H9 (cell line): ENCODE measurements at regions not wholly inside any gene's neighbourhood (a gene's known extent, or its start where the extent isn't known, plus 50 kb on each side); places are given as distances from the start of the nearest gene placed in this dataset.

Experiments
- DNase-seq: peaks from one replicate; pipeline ENCODE4 v3.0.0-alpha.2; 2017
- H2AFZ ChIP-seq: one replicate; pipeline ENCODE4 v1.6.1; 2013; ENCODE audit warnings: mild to moderate bottlenecking, low read length, control low read depth, moderate library complexity
- H2AK5ac ChIP-seq: 2 replicates; pipeline ENCODE4 v1.6.1; 2013; ENCODE audit warnings: low read length, control low read depth, mixed read lengths; ENCODE audit not compliant: insufficient read length
- H2BK120ac ChIP-seq: one replicate; pipeline ENCODE4 v1.6.1; 2013; ENCODE audit warnings: low read depth, mild to moderate bottlenecking, low read length, control low read depth, inconsistent platforms; ENCODE audit not compliant: poor library complexity, severe bottlenecking
- H2BK12ac ChIP-seq: 2 replicates; pipeline ENCODE4 v1.6.1; 2013; ENCODE audit warnings: low read length, control low read depth, mixed read lengths, low read depth; ENCODE audit not compliant: insufficient read length
- H2BK15ac ChIP-seq: 2 replicates; pipeline ENCODE4 v1.6.1; 2013; ENCODE audit warnings: low read depth, low read length, control low read depth
- H2BK20ac ChIP-seq: one replicate; pipeline ENCODE4 v1.6.1; 2013; ENCODE audit warnings: low read depth, mild to moderate bottlenecking, low read length, control low read depth, inconsistent platforms; ENCODE audit not compliant: poor library complexity, severe bottlenecking
- H2BK5ac ChIP-seq: 2 replicates; pipeline ENCODE4 v1.6.1; 2013; ENCODE audit warnings: low read length, control low read depth, mixed read lengths; ENCODE audit not compliant: insufficient read length
- H3K14ac ChIP-seq: 2 replicates; pipeline ENCODE4 v1.6.1; 2013; ENCODE audit warnings: low read length, control low read depth; ENCODE audit not compliant: insufficient read depth
- H3K18ac ChIP-seq: 2 replicates; pipeline ENCODE4 v1.6.1; 2013; ENCODE audit warnings: low read depth, mild to moderate bottlenecking, mixed read lengths, low read length, control low read depth; ENCODE audit not compliant: insufficient read length
- H3K23ac ChIP-seq: 2 replicates; pipeline ENCODE4 v1.6.1; 2013; ENCODE audit warnings: low read length, control low read depth, mixed read lengths, low read depth; ENCODE audit not compliant: insufficient read length
- H3K23me2 ChIP-seq: 2 replicates; pipeline ENCODE4 v1.6.1; 2013; ENCODE audit warnings: low read depth, mild to moderate bottlenecking, mixed read lengths, low read length, control low read depth; ENCODE audit not compliant: insufficient read length, poor library complexity, severe bottlenecking
- H3K27ac ChIP-seq: 2 replicates; pipeline ENCODE4 v1.5.1; 2013; ENCODE audit warnings: low read length, control low read depth, mixed read lengths, low read depth; ENCODE audit not compliant: insufficient read length
- H3K27me3 ChIP-seq: 2 replicates; pipeline ENCODE4 v1.6.1; 2013; ENCODE audit warnings: low read length, control low read depth, inconsistent platforms; ENCODE audit not compliant: insufficient read depth
- H3K4ac ChIP-seq: 2 replicates; pipeline ENCODE4 v1.6.1; 2013; ENCODE audit warnings: low read depth, mild to moderate bottlenecking, control low read depth, inconsistent platforms, low read length, moderate library complexity
- H3K4me1 ChIP-seq: 2 replicates; pipeline ENCODE4 v1.6.1; 2013; ENCODE audit warnings: low read length, control low read depth, inconsistent platforms; ENCODE audit not compliant: insufficient read depth
- H3K4me2 ChIP-seq: 2 replicates; pipeline ENCODE4 v1.6.1; 2013; ENCODE audit warnings: low read length, control low read depth, mixed read lengths; ENCODE audit not compliant: insufficient read length, insufficient read depth
- H3K56ac ChIP-seq: 2 replicates; pipeline ENCODE4 v1.6.1; 2013; ENCODE audit warnings: low read depth, mild to moderate bottlenecking, mixed read lengths, low read length, control low read depth; ENCODE audit not compliant: insufficient read length
- H3K79me1 ChIP-seq: 2 replicates; pipeline ENCODE4 v1.6.1; 2013; ENCODE audit warnings: low read depth, mild to moderate bottlenecking, moderate library complexity, low read length, control low read depth, inconsistent platforms; ENCODE audit not compliant: insufficient read depth, poor library complexity, severe bottlenecking
- H3K79me2 ChIP-seq: 2 replicates; pipeline ENCODE4 v1.6.1; 2013; ENCODE audit warnings: low read length, control low read depth, inconsistent platforms; ENCODE audit not compliant: insufficient read depth
- H3K9ac ChIP-seq: 2 replicates; pipeline ENCODE4 v1.6.1; 2013; ENCODE audit warnings: low read length, control low read depth, mixed read lengths; ENCODE audit not compliant: insufficient read length; ENCODE audit errors: extremely low read depth
- H3K9me3 ChIP-seq: one replicate; pipeline ENCODE4 v1.6.1; 2013; ENCODE audit warnings: low read depth, low read length, inconsistent platforms; ENCODE audit not compliant: control insufficient read depth
- H3T11ph ChIP-seq: one replicate; pipeline ENCODE4 v1.6.1; 2013; ENCODE audit warnings: mild to moderate bottlenecking, low read length, control low read depth, inconsistent platforms
- H4K20me1 ChIP-seq: one replicate; pipeline ENCODE4 v1.6.1; 2013; ENCODE audit not compliant: control insufficient read depth, insufficient read length, insufficient read depth
- H4K5ac ChIP-seq: 2 replicates; pipeline ENCODE4 v1.6.1; 2013; ENCODE audit warnings: low read depth, mild to moderate bottlenecking, mixed read lengths, low read length, control low read depth; ENCODE audit not compliant: insufficient read length
- H4K8ac ChIP-seq: replicated peaks from 2 replicates; pipeline ENCODE4 v1.6.1; 2013; ENCODE audit warnings: low read length, control low read depth, mixed read lengths, low read depth; ENCODE audit not compliant: insufficient read length
- H4K91ac ChIP-seq: 2 replicates; pipeline ENCODE4 v1.6.1; 2013; ENCODE audit warnings: low read depth, mild to moderate bottlenecking, moderate library complexity, mixed read lengths, low read length, control low read depth; ENCODE audit not compliant: insufficient read length
- H3K27ac Mint-ChIP-seq, 3 experiments: 2 replicates in 2 of 3; 3 replicates in 1 of 3; pipeline ENCODE4 v1.8.0; 2020 to 2021; ENCODE audit warnings: mixed read lengths in 3 of 3, mild to moderate bottlenecking in 1 of 3, moderate library complexity in 1 of 3
- H3K27me3 Mint-ChIP-seq: 2 replicates; pipeline ENCODE4 v1.8.0; 2021; ENCODE audit warnings: low read depth, mild to moderate bottlenecking, moderate library complexity, mixed read lengths
- H3K36me3 Mint-ChIP-seq, 3 experiments: 2 replicates in 2 of 3; 3 replicates in 1 of 3; pipeline ENCODE4 v1.8.0; 2020 to 2021; ENCODE audit warnings: low read depth in 3 of 3, mixed read lengths in 3 of 3; ENCODE audit not compliant: insufficient read depth in 1 of 3
- H3K4me1 Mint-ChIP-seq, 2 experiments: 2 replicates each; pipeline ENCODE4 v1.8.0; 2020; ENCODE audit warnings: mixed read lengths in 2 of 2
- H3K4me3 Mint-ChIP-seq, 2 experiments: 2 replicates in 1 of 2; 3 replicates in 1 of 2; pipeline ENCODE4 v1.8.0; 2020 to 2021; ENCODE audit warnings: mild to moderate bottlenecking in 2 of 2, mixed read lengths in 2 of 2, moderate library complexity in 1 of 2
- H3K9me3 Mint-ChIP-seq, 2 experiments: 2 replicates in 1 of 2; 3 replicates in 1 of 2; pipeline ENCODE4 v1.8.0; 2020; ENCODE audit warnings: mild to moderate bottlenecking in 2 of 2, mixed read lengths in 2 of 2, moderate library complexity in 1 of 2
- WGBS: extraction: QIAGEN DNeasy Blood & Tissue Kit; methylation state at CpG from one replicate; pipeline ENCODE4 v1.1.7; 2013; ENCODE audit warnings: missing lambda C conversion rate, low lambda C conversion rate, mixed read lengths; ENCODE audit not compliant: insufficient read length; ENCODE audit errors: extremely low coverage; 5-methylcytosine and 5-hydroxymethylcytosine counted together
- TF ChIP-seq, protein P1 (sequence below): fragments of 200-600 bp; sonication (generic); conservative IDR thresholded peaks from 3 replicates; pipeline ENCODE4 v1.8.0; 2021; ENCODE audit warnings: antibody characterized with exemption, mild to moderate bottlenecking

GRCh38 chr2:74076074-74076470 lies 71.6 kb downstream of the BOLA3 start:
- WGBS = no CpG with 5 or more reads among the region's 1 CpG
- Histone ChIP-seq H3K14ac (no peak overlapping the region), H2BK12ac (no peak overlapping the region), H4K91ac (no peak overlapping the region), H3K27ac (no peak overlapping the region), H3T11ph (no peak overlapping the region), H4K20me1 (no peaks in the 10 kb centered on the region), H4K5ac (no peak overlapping the region), H3K4me1 (no peaks in the 10 kb centered on the region), H3K27me3 (no peaks in the 10 kb centered on the region), H2AK5ac (no peak overlapping the region), H2BK15ac (no peak overlapping the region), H3K23me2 (no peaks in the 10 kb centered on the region), H2AFZ (no peak overlapping the region), H3K4me2 (no peak overlapping the region), H3K79me1 (no peaks in the 10 kb centered on the region), H2BK5ac (no peak overlapping the region), H3K9ac (no peak overlapping the region), H3K9me3 (no peaks in the 10 kb centered on the region), H3K18ac (no peak overlapping the region), H3K23ac (no peak overlapping the region), H3K56ac (no peak overlapping the region), H3K4ac (no peak overlapping the region), H2BK20ac (no peak overlapping the region), H4K8ac (no peak overlapping the region), H3K79me2 (no peaks in the 10 kb centered on the region), H2BK120ac (no peak overlapping the region)
- no peak for DNase-seq
- H3K27me3 Mint-ChIP-seq = no peaks in the 10 kb centered on the region
- 0 out of 7 replicates have a peak overlapping the region, but pooled peaks of 1 of the 3 experiments have one; percentile 2 for H3K27ac Mint-ChIP-seq
- peaks cover 0 to 3% of the 10 kb centered on the region in 2 experiments; a peak in 2 of 4 replicates for H3K4me1 Mint-ChIP-seq
- peaks cover 0 to 19% (median 13%) of the 10 kb centered on the region in 3 experiments; a peak in 5 of 7 replicates for H3K36me3 Mint-ChIP-seq
- H3K4me3 Mint-ChIP-seq = no peak overlapping the region
- no peaks in the 10 kb centered on the region for H3K9me3 Mint-ChIP-seq
- TF ChIP-seq, protein P1, sequence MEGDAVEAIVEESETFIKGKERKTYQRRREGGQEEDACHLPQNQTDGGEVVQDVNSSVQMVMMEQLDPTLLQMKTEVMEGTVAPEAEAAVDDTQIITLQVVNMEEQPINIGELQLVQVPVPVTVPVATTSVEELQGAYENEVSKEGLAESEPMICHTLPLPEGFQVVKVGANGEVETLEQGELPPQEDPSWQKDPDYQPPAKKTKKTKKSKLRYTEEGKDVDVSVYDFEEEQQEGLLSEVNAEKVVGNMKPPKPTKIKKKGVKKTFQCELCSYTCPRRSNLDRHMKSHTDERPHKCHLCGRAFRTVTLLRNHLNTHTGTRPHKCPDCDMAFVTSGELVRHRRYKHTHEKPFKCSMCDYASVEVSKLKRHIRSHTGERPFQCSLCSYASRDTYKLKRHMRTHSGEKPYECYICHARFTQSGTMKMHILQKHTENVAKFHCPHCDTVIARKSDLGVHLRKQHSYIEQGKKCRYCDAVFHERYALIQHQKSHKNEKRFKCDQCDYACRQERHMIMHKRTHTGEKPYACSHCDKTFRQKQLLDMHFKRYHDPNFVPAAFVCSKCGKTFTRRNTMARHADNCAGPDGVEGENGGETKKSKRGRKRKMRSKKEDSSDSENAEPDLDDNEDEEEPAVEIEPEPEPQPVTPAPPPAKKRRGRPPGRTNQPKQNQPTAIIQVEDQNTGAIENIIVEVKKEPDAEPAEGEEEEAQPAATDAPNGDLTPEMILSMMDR = no peak
